ENCODE measurements at regions not wholly inside any gene's neighbourhood (a gene's known extent, or its start where the extent isn't known, plus 50 kb on each side); places are given as distances from the start of the nearest gene placed in this dataset.
A peak's percentile ranks its signal among the peaks of the same experiment; 100 is the strongest.

- no peak overlapping the region for H3K18ac ChIP-seq (ENCODE audit: low read length)
- H2BK15ac ChIP-seq (ENCODE audit: low read length) = no peak overlapping the region
- no peaks in the 10 kb centered on the region for H3K36me3 ChIP-seq (replicated peaks in 1 of 2; ENCODE audit: control insufficient read depth in 2 of 2, insufficient read depth in 2 of 2, low read length in 2 of 2)
- DNase-seq (ENCODE audit: low spot score) = no peak
- no peak overlapping the region for H3K23ac ChIP-seq (ENCODE audit: low read depth, low read length, poor library complexity)
- no peak overlapping the region for H4K8ac ChIP-seq (ENCODE audit: low read depth, low read length)
- H2BK5ac ChIP-seq (ENCODE audit: low read length) = no peak overlapping the region
- H2AK5ac ChIP-seq (ENCODE audit: low read depth, low read length) = no peak overlapping the region
- H2AFZ ChIP-seq (ENCODE audit: low read length) = no peak overlapping the region
- no peak overlapping the region for H4K91ac ChIP-seq (ENCODE audit: low read depth, low read length, poor library complexity)
- no peak overlapping the region for H3K9ac ChIP-seq (ENCODE audit: low read depth, low read length, poor library complexity)
- H3K4me3 ChIP-seq (ENCODE audit: low read length in 2 of 2) = no peak overlapping the region
- no peaks in the 10 kb centered on the region for H3K9me3 ChIP-seq (replicated peaks in 1 of 2; ENCODE audit: control insufficient read depth in 2 of 2, insufficient read depth in 1 of 2, low read depth in 1 of 2, low read length in 2 of 2)
- no peak overlapping the region for H3K14ac ChIP-seq (ENCODE audit: low read length)
- peaks cover 3 to 7% of the 10 kb centered on the region in 2 donors for H3K4me1 ChIP-seq (ENCODE audit: control insufficient read depth in 2 of 2, insufficient read depth in 1 of 2, low read depth in 1 of 2, low read length in 2 of 2)
- no peak overlapping the region for H2BK120ac ChIP-seq (ENCODE audit: low read depth, low read length)
- no peak overlapping the region for H3K4ac ChIP-seq (ENCODE audit: low read length)
- H2BK12ac ChIP-seq (ENCODE audit: low read length) = no peak overlapping the region
- H3K27me3 ChIP-seq (ENCODE audit: control insufficient read depth in 3 of 3, insufficient read depth in 3 of 3, low read depth in 1 of 3, low read length in 3 of 3) = no peaks in the 10 kb centered on the region
- H3K4me2 ChIP-seq (ENCODE audit: insufficient read depth, low read length, poor library complexity, severe bottlenecking) = no peak overlapping the region
- no peaks in the 10 kb centered on the region for H3K79me1 ChIP-seq (ENCODE audit: low read depth, low read length)
- H3K27ac ChIP-seq (replicated peaks; ENCODE audit: low read length) = no peak overlapping the region
Observed at GRCh38 chr12:84807249-84807648, 105.3 kb downstream of the SLC6A15 start.

DNA sequence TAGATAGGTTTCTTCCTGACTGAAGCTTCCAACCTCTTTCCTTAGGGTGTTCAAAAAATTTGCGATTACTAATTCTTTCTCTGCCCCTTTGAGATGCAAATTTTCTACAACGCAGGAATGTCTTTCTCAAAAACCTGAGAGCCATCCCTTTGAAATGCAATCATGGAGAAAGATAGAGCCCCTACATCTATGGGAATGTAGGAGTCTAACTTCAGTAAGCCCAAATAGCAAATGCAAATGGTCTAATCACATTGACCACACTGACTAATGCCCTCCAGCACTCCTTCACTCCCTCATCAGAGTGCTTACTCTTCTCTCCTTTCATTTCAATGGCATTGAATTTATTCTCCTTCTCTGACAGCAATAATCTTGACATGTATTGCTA lies 107.1 kb downstream of the SLC6A15 start:
- H2BK15ac ChIP-seq (ENCODE audit: low read length) = no peak overlapping the region
- no peak overlapping the region for H3K27ac ChIP-seq (replicated peaks; ENCODE audit: low read length)
- no peak overlapping the region for H3K4ac ChIP-seq (ENCODE audit: low read length)
- no peak overlapping the region for H3K14ac ChIP-seq (ENCODE audit: low read length)
- no peak overlapping the region for H2AK5ac ChIP-seq (ENCODE audit: low read depth, low read length)
- no peak overlapping the region for H2BK120ac ChIP-seq (ENCODE audit: low read depth, low read length)
- H2BK12ac ChIP-seq (ENCODE audit: low read length) = no peak overlapping the region
- peak; percentile 9 for DNase-seq (ENCODE audit: low spot score)
- H3K4me1 ChIP-seq (ENCODE audit: control insufficient read depth in 2 of 2, insufficient read depth in 1 of 2, low read depth in 1 of 2, low read length in 2 of 2) = peaks cover 3 to 7% of the 10 kb centered on the region in 2 donors
- no peak overlapping the region for H4K91ac ChIP-seq (ENCODE audit: low read depth, low read length, poor library complexity)
- no peak overlapping the region for H3K4me2 ChIP-seq (ENCODE audit: insufficient read depth, low read length, poor library complexity, severe bottlenecking)
- H2AFZ ChIP-seq (ENCODE audit: low read length) = peak overlapping the region; percentile 25
- H3K4me3 ChIP-seq (ENCODE audit: low read length in 2 of 2) = no peak overlapping the region
- H3K36me3 ChIP-seq (replicated peaks in 1 of 2; ENCODE audit: control insufficient read depth in 2 of 2, insufficient read depth in 2 of 2, low read length in 2 of 2) = no peaks in the 10 kb centered on the region
- H3K18ac ChIP-seq (ENCODE audit: low read length) = no peak overlapping the region
- no peaks in the 10 kb centered on the region for H3K27me3 ChIP-seq (ENCODE audit: control insufficient read depth in 3 of 3, insufficient read depth in 3 of 3, low read depth in 1 of 3, low read length in 3 of 3)
- no peak overlapping the region for H4K8ac ChIP-seq (ENCODE audit: low read depth, low read length)
- no CpG with 5 or more reads among the region's 2 CpGs for WGBS, 2 donors (ENCODE audit: extremely low coverage in 2 of 2, insufficient read length in 2 of 2, insufficient replicate concordance in 1 of 2)
- H3K9me3 ChIP-seq (replicated peaks in 1 of 2; ENCODE audit: control insufficient read depth in 2 of 2, insufficient read depth in 1 of 2, low read depth in 1 of 2, low read length in 2 of 2) = no peaks in the 10 kb centered on the region
- H2BK5ac ChIP-seq (ENCODE audit: low read length) = no peak overlapping the region
- H3K9ac ChIP-seq (ENCODE audit: low read depth, low read length, poor library complexity) = no peak overlapping the region
- H3K79me1 ChIP-seq (ENCODE audit: low read depth, low read length) = no peaks in the 10 kb centered on the region
- no peak overlapping the region for H3K23ac ChIP-seq (ENCODE audit: low read depth, low read length, poor library complexity)

GRCh38 chr12:84804691-84805473 lies 107.7 kb downstream of the SLC6A15 start:
- Histone ChIP-seq H3K4ac (ENCODE audit: low read length) (no peak overlapping the region), H3K14ac (ENCODE audit: low read length) (no peak overlapping the region), H3K9ac (ENCODE audit: low read depth, low read length, poor library complexity) (no peak overlapping the region), H2BK5ac (ENCODE audit: low read length) (no peak overlapping the region), H2BK120ac (ENCODE audit: low read depth, low read length) (no peak overlapping the region), H2AFZ (ENCODE audit: low read length) (peak overlapping the region; percentile 25), H3K4me3 (ENCODE audit: low read length in 2 of 2) (no peak overlapping the region), H3K27ac (replicated peaks; ENCODE audit: low read length) (no peak overlapping the region), H3K4me1 (ENCODE audit: control insufficient read depth in 2 of 2, insufficient read depth in 1 of 2, low read depth in 1 of 2, low read length in 2 of 2) (peaks cover 3 to 7% of the 10 kb centered on the region in 2 donors), H3K9me3 (replicated peaks in 1 of 2; ENCODE audit: control insufficient read depth in 2 of 2, insufficient read depth in 1 of 2, low read depth in 1 of 2, low read length in 2 of 2) (no peaks in the 10 kb centered on the region), H3K18ac (ENCODE audit: low read length) (no peak overlapping the region), H2BK15ac (ENCODE audit: low read length) (no peak overlapping the region), H3K23ac (ENCODE audit: low read depth, low read length, poor library complexity) (no peak overlapping the region), H4K8ac (ENCODE audit: low read depth, low read length) (no peak overlapping the region), H3K79me1 (ENCODE audit: low read depth, low read length) (no peaks in the 10 kb centered on the region), H3K27me3 (ENCODE audit: control insufficient read depth in 3 of 3, insufficient read depth in 3 of 3, low read depth in 1 of 3, low read length in 3 of 3) (no peaks in the 10 kb centered on the region), H4K91ac (ENCODE audit: low read depth, low read length, poor library complexity) (no peak overlapping the region), H3K4me2 (ENCODE audit: insufficient read depth, low read length, poor library complexity, severe bottlenecking) (no peak overlapping the region), H2AK5ac (ENCODE audit: low read depth, low read length) (no peak overlapping the region), H3K36me3 (replicated peaks in 1 of 2; ENCODE audit: control insufficient read depth in 2 of 2, insufficient read depth in 2 of 2, low read length in 2 of 2) (no peaks in the 10 kb centered on the region), H2BK12ac (ENCODE audit: low read length) (no peak overlapping the region)
- DNase-seq (ENCODE audit: low spot score) = no peak
- no CpG with 5 or more reads among the region's 6 CpGs for WGBS, 2 donors (ENCODE audit: extremely low coverage in 2 of 2, insufficient read length in 2 of 2, insufficient replicate concordance in 1 of 2)

DNA sequence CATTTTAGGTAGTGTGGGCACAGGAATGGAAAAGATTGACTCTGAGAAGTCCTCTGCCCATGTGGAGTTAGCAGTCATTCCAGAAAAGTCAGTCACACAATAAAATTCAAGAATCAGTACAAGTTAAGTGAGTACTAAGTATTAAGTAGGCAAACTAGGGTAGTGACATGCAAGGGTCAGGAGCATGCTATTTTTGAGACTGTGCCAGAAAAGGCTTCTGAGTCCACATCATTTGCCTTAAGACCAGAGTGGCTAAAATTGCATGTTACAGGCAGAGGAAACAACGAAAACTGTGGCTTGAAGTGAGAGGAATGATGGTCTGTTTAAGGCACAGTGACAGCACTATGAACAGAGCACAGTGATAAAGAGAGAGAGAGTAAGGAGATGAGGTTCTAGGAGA lies 108.9 kb downstream of the SLC6A15 start:
- no peaks in the 10 kb centered on the region for H3K36me3 ChIP-seq (replicated peaks in 1 of 2; ENCODE audit: control insufficient read depth in 2 of 2, insufficient read depth in 2 of 2, low read length in 2 of 2)
- no peak overlapping the region for H3K18ac ChIP-seq (ENCODE audit: low read length)
- H2BK12ac ChIP-seq (ENCODE audit: low read length) = no peak overlapping the region
- no peak overlapping the region for H2BK120ac ChIP-seq (ENCODE audit: low read depth, low read length)
- WGBS, 2 donors (ENCODE audit: extremely low coverage in 2 of 2, insufficient read length in 2 of 2, insufficient replicate concordance in 1 of 2) = no CpG with 5 or more reads among the region's 1 CpG
- H3K9me3 ChIP-seq (replicated peaks in 1 of 2; ENCODE audit: control insufficient read depth in 2 of 2, insufficient read depth in 1 of 2, low read depth in 1 of 2, low read length in 2 of 2) = no peaks in the 10 kb centered on the region
- H3K4ac ChIP-seq (ENCODE audit: low read length) = no peak overlapping the region
- no peaks in the 10 kb centered on the region for H3K27me3 ChIP-seq (ENCODE audit: control insufficient read depth in 3 of 3, insufficient read depth in 3 of 3, low read depth in 1 of 3, low read length in 3 of 3)
- no peak overlapping the region for H3K4me3 ChIP-seq (ENCODE audit: low read length in 2 of 2)
- no peak for DNase-seq (ENCODE audit: low spot score)
- H3K27ac ChIP-seq (replicated peaks; ENCODE audit: low read length) = no peak overlapping the region
- H3K23ac ChIP-seq (ENCODE audit: low read depth, low read length, poor library complexity) = no peak overlapping the region
- peaks cover 3 to 7% of the 10 kb centered on the region in 2 donors for H3K4me1 ChIP-seq (ENCODE audit: control insufficient read depth in 2 of 2, insufficient read depth in 1 of 2, low read depth in 1 of 2, low read length in 2 of 2)
- H3K79me1 ChIP-seq (ENCODE audit: low read depth, low read length) = no peaks in the 10 kb centered on the region
- no peak overlapping the region for H2BK5ac ChIP-seq (ENCODE audit: low read length)
- no peak overlapping the region for H4K8ac ChIP-seq (ENCODE audit: low read depth, low read length)
- H2BK15ac ChIP-seq (ENCODE audit: low read length) = no peak overlapping the region
- no peak overlapping the region for H3K4me2 ChIP-seq (ENCODE audit: insufficient read depth, low read length, poor library complexity, severe bottlenecking)
- no peak overlapping the region for H3K9ac ChIP-seq (ENCODE audit: low read depth, low read length, poor library complexity)
- H3K14ac ChIP-seq (ENCODE audit: low read length) = no peak overlapping the region
- H2AK5ac ChIP-seq (ENCODE audit: low read depth, low read length) = no peak overlapping the region
- peak overlapping the region; percentile 25 for H2AFZ ChIP-seq (ENCODE audit: low read length)
- H4K91ac ChIP-seq (ENCODE audit: low read depth, low read length, poor library complexity) = no peak overlapping the region

Data from neuronal stem cell (in vitro differentiated cells).